ENCODE measurements at regions not wholly inside any gene's neighbourhood (a gene's known extent, or its start where the extent isn't known, plus 50 kb on each side); places are given as distances from the start of the nearest gene placed in this dataset.

DNA sequence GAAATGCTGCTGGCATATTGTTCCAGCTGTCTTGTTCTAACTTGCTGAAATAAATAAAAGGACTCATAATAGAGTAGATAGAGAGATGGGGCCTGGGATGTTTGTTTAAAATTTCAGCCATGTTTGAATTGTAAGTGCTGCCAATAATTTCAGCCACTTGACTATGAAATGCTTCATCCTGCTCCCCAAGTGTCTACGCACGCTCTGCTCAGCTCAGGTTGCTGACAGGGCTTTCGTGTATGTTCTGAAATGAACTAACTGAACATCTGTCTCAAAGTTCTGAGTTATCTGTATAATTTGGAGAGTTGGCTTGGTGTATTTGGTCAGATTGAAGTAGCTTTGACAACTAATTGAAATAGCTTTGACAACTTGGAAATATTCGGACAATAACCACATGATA, 387.8 kb downstream of the BMP2 start:
- TF ChIP-seq TEAD4 (IDR thresholded peaks at IDR 0.05) (no peak), ZBTB7A (IDR thresholded peaks at IDR 0.05; ENCODE audit: low read depth) (no peak), EP300 (IDR thresholded peaks at IDR 0.05; ENCODE audit: borderline replicate concordance) (no peak), USF1 (IDR thresholded peaks at IDR 0.05) (no peak), TAF1 (IDR thresholded peaks at IDR 0.05; ENCODE audit: low read depth) (no peak), NFIC (IDR thresholded peaks at IDR 0.05) (no peak), YY1 (IDR thresholded peaks at IDR 0.05; ENCODE audit: low read depth) (no peak), TCF12 (IDR thresholded peaks at IDR 0.05; ENCODE audit: low read depth) (no peak), EGR1 (IDR thresholded peaks at IDR 0.05) (no peak), CREB1 (IDR thresholded peaks at IDR 0.05; ENCODE audit: low read depth) (no peak), CEBPB (IDR thresholded peaks at IDR 0.05) (no peak), FOXM1 (IDR thresholded peaks at IDR 0.05; ENCODE audit: borderline replicate concordance, low read depth) (no peak), RAD21 (IDR thresholded peaks at IDR 0.05; ENCODE audit: low read depth) (no peak), MAX (IDR thresholded peaks at IDR 0.05) (no peak)
- TF ChIP-seq, protein P1, sequence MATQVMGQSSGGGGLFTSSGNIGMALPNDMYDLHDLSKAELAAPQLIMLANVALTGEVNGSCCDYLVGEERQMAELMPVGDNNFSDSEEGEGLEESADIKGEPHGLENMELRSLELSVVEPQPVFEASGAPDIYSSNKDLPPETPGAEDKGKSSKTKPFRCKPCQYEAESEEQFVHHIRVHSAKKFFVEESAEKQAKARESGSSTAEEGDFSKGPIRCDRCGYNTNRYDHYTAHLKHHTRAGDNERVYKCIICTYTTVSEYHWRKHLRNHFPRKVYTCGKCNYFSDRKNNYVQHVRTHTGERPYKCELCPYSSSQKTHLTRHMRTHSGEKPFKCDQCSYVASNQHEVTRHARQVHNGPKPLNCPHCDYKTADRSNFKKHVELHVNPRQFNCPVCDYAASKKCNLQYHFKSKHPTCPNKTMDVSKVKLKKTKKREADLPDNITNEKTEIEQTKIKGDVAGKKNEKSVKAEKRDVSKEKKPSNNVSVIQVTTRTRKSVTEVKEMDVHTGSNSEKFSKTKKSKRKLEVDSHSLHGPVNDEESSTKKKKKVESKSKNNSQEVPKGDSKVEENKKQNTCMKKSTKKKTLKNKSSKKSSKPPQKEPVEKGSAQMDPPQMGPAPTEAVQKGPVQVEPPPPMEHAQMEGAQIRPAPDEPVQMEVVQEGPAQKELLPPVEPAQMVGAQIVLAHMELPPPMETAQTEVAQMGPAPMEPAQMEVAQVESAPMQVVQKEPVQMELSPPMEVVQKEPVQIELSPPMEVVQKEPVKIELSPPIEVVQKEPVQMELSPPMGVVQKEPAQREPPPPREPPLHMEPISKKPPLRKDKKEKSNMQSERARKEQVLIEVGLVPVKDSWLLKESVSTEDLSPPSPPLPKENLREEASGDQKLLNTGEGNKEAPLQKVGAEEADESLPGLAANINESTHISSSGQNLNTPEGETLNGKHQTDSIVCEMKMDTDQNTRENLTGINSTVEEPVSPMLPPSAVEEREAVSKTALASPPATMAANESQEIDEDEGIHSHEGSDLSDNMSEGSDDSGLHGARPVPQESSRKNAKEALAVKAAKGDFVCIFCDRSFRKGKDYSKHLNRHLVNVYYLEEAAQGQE (IDR thresholded peaks at IDR 0.05; ENCODE audit: low read depth) = no peak

- TF ChIP-seq USF1 (IDR thresholded peaks at IDR 0.05) (no peak), TCF12 (IDR thresholded peaks at IDR 0.05; ENCODE audit: low read depth) (no peak), EGR1 (IDR thresholded peaks at IDR 0.05) (no peak), ZBTB7A (IDR thresholded peaks at IDR 0.05; ENCODE audit: low read depth) (no peak), CREB1 (IDR thresholded peaks at IDR 0.05; ENCODE audit: low read depth) (no peak), RAD21 (IDR thresholded peaks at IDR 0.05; ENCODE audit: low read depth) (no peak), FOXM1 (IDR thresholded peaks at IDR 0.05; ENCODE audit: borderline replicate concordance, low read depth) (no peak), EP300 (IDR thresholded peaks at IDR 0.05; ENCODE audit: borderline replicate concordance) (no peak), NFIC (IDR thresholded peaks at IDR 0.05) (no peak), TEAD4 (IDR thresholded peaks at IDR 0.05) (no peak), MAX (IDR thresholded peaks at IDR 0.05) (no peak), YY1 (IDR thresholded peaks at IDR 0.05; ENCODE audit: low read depth) (no peak), CEBPB (IDR thresholded peaks at IDR 0.05) (no peak)
- TF ChIP-seq, protein P1 (IDR thresholded peaks at IDR 0.05; ENCODE audit: low read depth) = no peak
These were observed 388.3 kb downstream of the BMP2 start for GRCh38 chr20:7155794-7156193.

- TF ChIP-seq MAX (IDR thresholded peaks at IDR 0.05) (no peak), CEBPB (IDR thresholded peaks at IDR 0.05) (no peak), TAF1 (IDR thresholded peaks at IDR 0.05; ENCODE audit: low read depth) (no peak), RAD21 (IDR thresholded peaks at IDR 0.05; ENCODE audit: low read depth) (no peak)
These were observed 392.4 kb downstream of the BMP2 start for GRCh38 chr20:7159903-7160302.

- no peak for TF ChIP-seq TAF1 (IDR thresholded peaks at IDR 0.05; ENCODE audit: low read depth)
- TF ChIP-seq TEAD4 (IDR thresholded peaks at IDR 0.05) = no peak
- no peak for TF ChIP-seq YY1 (IDR thresholded peaks at IDR 0.05; ENCODE audit: low read depth)
- TF ChIP-seq ZBTB7A (IDR thresholded peaks at IDR 0.05; ENCODE audit: low read depth) = no peak
- no peak for TF ChIP-seq CREB1 (IDR thresholded peaks at IDR 0.05; ENCODE audit: low read depth)
- TF ChIP-seq, protein P1 (IDR thresholded peaks at IDR 0.05; ENCODE audit: low read depth) = no peak
These were observed 394.2 kb downstream of the BMP2 start for GRCh38 chr20:7161690-7162089.

GRCh38 chr20:7171911-7172310, 404.4 kb downstream of the BMP2 start:
- TF ChIP-seq MAX (IDR thresholded peaks at IDR 0.05) (no peak), TEAD4 (IDR thresholded peaks at IDR 0.05) (no peak), ZBTB7A (IDR thresholded peaks at IDR 0.05; ENCODE audit: low read depth) (no peak), RAD21 (IDR thresholded peaks at IDR 0.05; ENCODE audit: low read depth) (no peak), CEBPB (IDR thresholded peaks at IDR 0.05) (no peak), CREB1 (IDR thresholded peaks at IDR 0.05; ENCODE audit: low read depth) (no peak)
- TF ChIP-seq, protein P1 (IDR thresholded peaks at IDR 0.05; ENCODE audit: low read depth) = no peak
